ENCODE measurements at regions not wholly inside any gene's neighbourhood (a gene's known extent, or its start where the extent isn't known, plus 50 kb on each side); places are given as distances from the start of the nearest gene placed in this dataset.

DNA sequence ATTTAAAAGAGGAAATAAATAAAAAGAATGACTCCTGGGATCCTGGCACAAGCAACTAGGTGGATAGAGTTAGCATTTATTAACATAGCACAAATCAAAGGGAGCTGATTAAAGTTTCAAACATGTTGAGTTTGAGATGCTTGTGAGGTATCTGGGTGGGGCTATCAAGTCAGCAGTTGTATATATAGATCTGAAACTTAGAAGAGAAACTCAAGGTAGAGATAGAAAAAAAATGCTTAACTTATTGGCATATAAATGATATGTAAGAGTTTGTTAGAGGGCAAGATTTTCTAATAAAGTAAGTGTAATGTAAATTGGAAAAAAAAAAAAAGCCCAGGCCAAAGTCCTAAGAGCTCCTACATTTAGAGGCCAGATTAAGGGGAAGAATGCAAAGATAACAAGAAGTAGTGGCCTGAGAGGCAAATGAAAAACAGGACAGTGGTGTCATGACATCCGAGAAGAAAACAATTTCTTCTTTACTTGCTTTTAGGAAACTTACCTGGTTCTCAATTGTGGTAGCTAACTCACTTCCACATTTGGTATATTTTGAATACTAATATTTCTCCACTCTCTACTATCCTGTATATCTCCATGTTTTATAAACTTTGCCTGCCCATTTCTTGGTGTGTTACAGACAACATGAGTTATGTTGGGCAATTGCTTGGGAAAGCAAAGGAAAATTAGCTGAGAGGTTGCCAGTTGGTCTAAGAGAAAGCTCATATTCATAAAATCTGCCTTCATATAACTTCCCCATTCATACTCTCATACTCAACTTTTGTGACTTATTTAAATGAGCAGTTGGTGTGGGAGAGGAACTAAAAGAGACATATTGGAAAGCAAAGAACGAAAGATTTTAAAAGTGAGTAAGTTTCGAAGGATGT lies 169.2 kb downstream of the PARM1 start:
- FAIRE-seq (no peak), DNase-seq (ENCODE audit: low read depth) (no peak)
- Mint-ChIP-seq H3K27ac (ENCODE audit: unreplicated experiment) (no peak overlapping the region), H3K4me1 (ENCODE audit: low read depth, unreplicated experiment) (no peaks in the 10 kb centered on the region), H3K36me3 (ENCODE audit: low read depth, unreplicated experiment) (no peaks in the 10 kb centered on the region), H3K4me3 (ENCODE audit: unreplicated experiment) (no peak overlapping the region), H3K9me3 (ENCODE audit: unreplicated experiment) (no peaks in the 10 kb centered on the region), H3K27me3 (ENCODE audit: low read depth, unreplicated experiment) (no peaks in the 10 kb centered on the region)
- H3K79me2 ChIP-seq (ENCODE audit: insufficient read depth, low read length): no peaks in the 10 kb centered on the region
- no peak overlapping the region for H2AFZ ChIP-seq (ENCODE audit: low read depth, low read length)
- no peaks in the 10 kb centered on the region for H3K4me1 ChIP-seq (ENCODE audit: insufficient read depth, low read length)
- H3K27ac ChIP-seq (ENCODE audit: low read depth, low read length): no peak overlapping the region
- H3K9ac ChIP-seq (ENCODE audit: low read length): no peak overlapping the region
- TF ChIP-seq, protein P1, sequence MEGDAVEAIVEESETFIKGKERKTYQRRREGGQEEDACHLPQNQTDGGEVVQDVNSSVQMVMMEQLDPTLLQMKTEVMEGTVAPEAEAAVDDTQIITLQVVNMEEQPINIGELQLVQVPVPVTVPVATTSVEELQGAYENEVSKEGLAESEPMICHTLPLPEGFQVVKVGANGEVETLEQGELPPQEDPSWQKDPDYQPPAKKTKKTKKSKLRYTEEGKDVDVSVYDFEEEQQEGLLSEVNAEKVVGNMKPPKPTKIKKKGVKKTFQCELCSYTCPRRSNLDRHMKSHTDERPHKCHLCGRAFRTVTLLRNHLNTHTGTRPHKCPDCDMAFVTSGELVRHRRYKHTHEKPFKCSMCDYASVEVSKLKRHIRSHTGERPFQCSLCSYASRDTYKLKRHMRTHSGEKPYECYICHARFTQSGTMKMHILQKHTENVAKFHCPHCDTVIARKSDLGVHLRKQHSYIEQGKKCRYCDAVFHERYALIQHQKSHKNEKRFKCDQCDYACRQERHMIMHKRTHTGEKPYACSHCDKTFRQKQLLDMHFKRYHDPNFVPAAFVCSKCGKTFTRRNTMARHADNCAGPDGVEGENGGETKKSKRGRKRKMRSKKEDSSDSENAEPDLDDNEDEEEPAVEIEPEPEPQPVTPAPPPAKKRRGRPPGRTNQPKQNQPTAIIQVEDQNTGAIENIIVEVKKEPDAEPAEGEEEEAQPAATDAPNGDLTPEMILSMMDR (IDR thresholded peaks at IDR 0.05; ENCODE audit: insufficient read depth, low read depth, low read length): no peak
- no peak for TF ChIP-seq EZH2 (IDR thresholded peaks at IDR 0.05; ENCODE audit: insufficient read depth, low read length)
- H3K36me3 ChIP-seq (ENCODE audit: insufficient read depth, low read length): no peaks in the 10 kb centered on the region
- H4K20me1 ChIP-seq (ENCODE audit: insufficient read depth, low read length): no peaks in the 10 kb centered on the region
- H3K4me2 ChIP-seq (ENCODE audit: low read length): no peak overlapping the region
- H3K27me3 ChIP-seq (ENCODE audit: insufficient read depth, low read length): no peaks in the 10 kb centered on the region
- no peaks in the 10 kb centered on the region for H3K9me3 ChIP-seq (ENCODE audit: insufficient read depth, low read depth, low read length)
- no peak overlapping the region for H3K4me3 ChIP-seq (ENCODE audit: insufficient read depth, low read depth, low read length)

All from astrocyte (in vitro differentiated cells and primary cell).